Ovary (tissue), 7 donors: ENCODE measurements at regions not wholly inside any gene's neighbourhood (a gene's known extent, or its start where the extent isn't known, plus 50 kb on each side); places are given as distances from the start of the nearest gene placed in this dataset.
"Not testable (repeated sequence)": the region's sequence is repeated elsewhere in the genome, so short reads cannot be mapped to it uniquely, and the experiment has no call there.

Experiments used
- DNase-seq, 5 donors: peaks; one replicate each; pipeline ENCODE4 v3.0.0-alpha.2; 2019 to 2020
- H3K27ac ChIP-seq, 2 donors: fragments of 200-600 bp; one replicate each; pipeline versions ENCODE4 v1.5.1 to v1.8.0; 2019 to 2022
- H3K27me3 ChIP-seq: fragments of 200-600 bp; one replicate; pipeline ENCODE4 v1.8.0; 2022
- H3K36me3 ChIP-seq: fragments of 200-600 bp; sonication (generic); one replicate; pipeline ENCODE4 v1.5.1; 2019
- H3K4me1 ChIP-seq: one replicate; pipeline ENCODE4 v1.8.1; 2013; ENCODE audit warnings: mild to moderate bottlenecking, moderate library complexity; ENCODE audit not compliant: insufficient read depth
- H3K4me3 ChIP-seq: fragments of 200-600 bp; sonication (generic); one replicate; pipeline ENCODE4 v1.5.1; 2017
- H3K9me3 ChIP-seq, 2 donors: fragments of 200-600 bp in 1 of 2; sonication (generic) in 1 of 2; one replicate each; pipeline versions ENCODE4 v1.5.1 to v1.8.1; 2013 to 2019; ENCODE audit warnings: mild to moderate bottlenecking in 1 of 2, moderate library complexity in 1 of 2
- CTCF ChIP-seq, 3 donors: fragments of 450-650 bp in 2 of 3; fragments of 200-600 bp in 1 of 3; IDR thresholded peaks; one replicate each; pipeline versions ENCODE4 v1.5.1 to v1.8.0; 2016 to 2022; ENCODE audit warnings: antibody characterized with exemption in 3 of 3, mild to moderate bottlenecking in 1 of 3
- EP300 ChIP-seq: sonication (generic); formaldehyde crosslinking; IDR thresholded peaks from one replicate; pipeline ENCODE4 v1.6.1; 2017; ENCODE audit warnings: antibody characterized with exemption
- POLR2A ChIP-seq: fragments of 450-650 bp; IDR thresholded peaks from one replicate; pipeline ENCODE4 v1.6.1; 2017; ENCODE audit warnings: antibody characterized with exemption, mild to moderate bottlenecking, moderate library complexity
- WGBS, 3 donors: extraction: QIAGEN DNeasy Blood & Tissue Kit in 1 of 3; methylation state at CpG; one replicate each; pipeline versions ENCODE4 v1.1.5 to v1.1.7; 2013 to 2017; 5-methylcytosine and 5-hydroxymethylcytosine counted together
- intact Hi-C, 4 donors: fragments of 100-400 bp; cut with DNase I; formaldehyde crosslinking; loops; one replicate each; pipeline versions ENCODE4 v1.11.0 to v1.15.1; 2022 to 2023
- donor health status: DM: no; HTN: no; CAD: no; lungs with moderate emphysema.
- donor health status: DM: no; HTN: no; CAD: no.
- donor health status: Bipolar disorder and iron deficiency.
- donor health status: DM: no; HTN: no; CAD: no.
- donor health status: DM: yes; HTN: yes; CAD: no.

GRCh38 chr20:48489656-48490055, 338.1 kb downstream of the PREX1 start:
- H3K36me3 ChIP-seq, result no peaks in the 10 kb centered on the region
- WGBS, 3 donors, result 12 to 22% (median 20%) methylated on average over 8 of the region's 8 CpGs
- H3K9me3 ChIP-seq, result no peaks in the 10 kb centered on the region
- no peak overlapping the region for H3K4me3 ChIP-seq
- intact Hi-C loops, result no loop called here
- no peak for DNase-seq
- H3K27ac ChIP-seq, result no peak overlapping the region
- H3K27me3 ChIP-seq, result no peaks in the 10 kb centered on the region
- no peaks in the 10 kb centered on the region for H3K4me1 ChIP-seq
- TF ChIP-seq CTCF (IDR thresholded peaks at IDR 0.05), result no peak
- TF ChIP-seq POLR2A, result no peak
- no peak for TF ChIP-seq EP300

GRCh38 chr20:48489046-48489463, 338.7 kb downstream of the PREX1 start:
- Histone ChIP-seq H3K27ac (no peak overlapping the region), H3K27me3 (no peaks in the 10 kb centered on the region), H3K36me3 (no peaks in the 10 kb centered on the region), H3K4me1 (no peaks in the 10 kb centered on the region), H3K9me3 (no peaks in the 10 kb centered on the region), H3K4me3 (no peak overlapping the region)
- intact Hi-C loops, result no loop called here
- TF ChIP-seq EP300 (no peak), POLR2A (no peak), CTCF (IDR thresholded peaks at IDR 0.05) (no peak)
- WGBS, 3 donors, result 85 to 91% (median 85%) methylated on average over 12 of the region's 12 CpGs
- DNase-seq, result no peak

- H3K9me3 ChIP-seq, H3K27me3 ChIP-seq, H3K4me1 ChIP-seq, intact Hi-C loops, H3K27ac ChIP-seq, H3K4me3 ChIP-seq, H3K36me3 ChIP-seq, DNase-seq: not testable (repeated sequence)
- WGBS, 3 donors, result 67 to 75% (median 71%) methylated on average over 9 of the region's 9 CpGs
Observed at GRCh38 chr20:48488334-48489034, 339.3 kb downstream of the PREX1 start.

GRCh38 chr20:48486065-48486464, 341.7 kb downstream of the PREX1 start:
- intact Hi-C loops, result no loop called here
- Histone ChIP-seq H3K36me3 (no peaks in the 10 kb centered on the region), H3K27me3 (no peaks in the 10 kb centered on the region), H3K4me3 (no peak overlapping the region), H3K9me3 (no peaks in the 10 kb centered on the region), H3K27ac (no peak overlapping the region), H3K4me1 (no peaks in the 10 kb centered on the region)
- TF ChIP-seq CTCF (IDR thresholded peaks at IDR 0.05), result no peak
- TF ChIP-seq EP300, result no peak
- no peak for TF ChIP-seq POLR2A
- 51 to 64% (median 53%) methylated on average over 7 of the region's 7 CpGs for WGBS, 3 donors
- no peak for DNase-seq

GRCh38 chr20:48485153-48485552, 342.6 kb downstream of the PREX1 start:
- H3K36me3 ChIP-seq, H3K27ac ChIP-seq, H3K9me3 ChIP-seq, H3K4me3 ChIP-seq, H3K4me1 ChIP-seq, intact Hi-C loops, H3K27me3 ChIP-seq, DNase-seq: not testable (repeated sequence)
- 83 to 87% (median 87%) methylated on average over 7 of the region's 7 CpGs for WGBS, 3 donors
